Activated CD4-positive, alpha-beta T cell treated with anti-CD3 and anti-CD28 coated beads for 24 hours (primary cell): ENCODE measurements at regions not wholly inside any gene's neighbourhood (a gene's known extent, or its start where the extent isn't known, plus 50 kb on each side); places are given as distances from the start of the nearest gene placed in this dataset.

ENCODE experiments used
- DNase-seq, 2 donors: peaks; one replicate each; pipeline ENCODE4 v3.0.0-alpha.2; 2020; ENCODE audit warnings: low read depth in 2 of 2

- DNase-seq, result no peak
Measured at GRCh38 chr1:233516732-233517131, 97.2 kb upstream of the KCNK1 start.

DNA sequence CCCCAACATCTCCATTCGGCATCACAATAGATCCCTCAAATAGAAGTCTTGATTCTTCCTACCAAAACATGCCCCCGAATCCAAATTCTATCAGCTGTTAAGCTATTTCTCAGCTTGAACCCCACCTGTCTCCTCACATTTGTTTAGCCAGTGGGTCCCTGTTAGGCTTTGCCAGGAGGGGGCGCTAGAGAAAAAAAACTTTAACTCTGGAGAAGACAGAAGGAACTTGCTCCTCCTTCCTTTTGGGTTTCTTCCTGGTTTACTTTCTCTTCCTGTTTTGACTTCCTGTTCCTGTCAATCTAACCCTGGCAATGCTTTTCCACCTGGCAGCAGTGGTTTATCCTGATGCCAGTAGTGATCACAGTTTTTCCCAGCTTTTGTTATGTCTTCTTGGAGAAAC is 95.6 kb upstream of the KCNK1 start:
- peak in 1 of 2 donors; percentile 14 for DNase-seq

DNA sequence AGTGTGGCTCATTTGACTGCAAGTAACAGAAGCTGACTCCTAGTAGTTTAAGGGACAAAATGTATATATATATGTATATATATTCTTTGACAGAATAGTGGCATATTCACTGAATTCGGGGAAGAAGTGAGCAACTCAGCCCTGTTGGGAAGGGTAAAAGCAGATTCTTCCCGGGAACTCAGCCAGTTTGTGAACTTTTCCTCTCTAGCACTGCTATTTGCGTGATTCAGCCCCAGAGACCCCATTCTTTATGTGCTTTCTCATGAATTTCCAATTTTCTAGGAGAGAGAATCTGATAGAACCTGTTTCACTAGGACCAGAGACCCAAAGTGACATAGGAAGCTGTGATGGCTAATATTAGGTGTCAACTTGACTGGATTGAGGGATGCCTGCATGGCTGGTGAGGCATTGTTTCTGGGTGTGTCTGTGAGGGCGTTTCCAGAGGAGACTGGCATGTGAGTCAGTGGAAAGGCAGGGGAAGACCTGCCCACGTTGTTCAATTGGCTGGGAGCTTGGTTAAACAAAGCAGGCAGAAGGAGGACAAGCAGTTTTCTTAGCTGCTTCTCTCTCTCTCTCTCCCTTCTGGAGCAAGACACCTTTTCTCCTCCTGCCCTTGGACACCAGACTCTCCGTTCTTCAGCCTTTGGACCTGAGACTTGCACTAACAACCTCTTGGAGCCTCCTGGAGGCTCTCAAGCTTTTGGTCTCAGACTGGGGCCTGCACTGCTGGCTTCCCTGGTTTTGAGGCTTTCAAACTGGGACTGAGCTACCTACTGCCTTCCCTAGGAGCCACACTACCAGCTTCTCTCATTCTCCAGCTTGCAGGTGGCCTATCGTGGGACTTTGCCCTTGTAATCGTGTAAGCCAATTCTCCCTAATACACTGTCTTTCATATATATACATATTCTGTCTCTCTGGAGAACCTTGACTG is 93.4 kb upstream of the KCNK1 start:
- no peak for DNase-seq

DNA sequence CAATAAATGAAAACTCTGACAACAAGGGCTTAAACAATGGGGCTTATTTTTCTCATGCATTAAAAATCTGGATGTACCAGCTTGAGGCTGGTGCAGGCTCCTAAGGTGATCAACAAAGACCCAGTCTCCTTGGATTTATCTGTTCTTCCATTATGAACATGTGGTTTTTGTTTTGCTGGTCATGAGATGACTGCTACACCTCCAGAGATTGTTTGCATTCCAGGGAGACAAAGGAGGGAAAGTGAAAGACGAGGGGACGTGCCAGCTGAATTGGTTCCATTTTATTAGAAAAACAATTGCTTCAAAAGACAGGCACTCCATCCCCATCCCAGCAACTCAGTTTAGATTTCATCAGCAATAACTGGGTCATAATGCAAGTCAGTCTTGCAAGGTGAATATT is 90.9 kb upstream of the KCNK1 start:
- DNase-seq, result no peak

DNA sequence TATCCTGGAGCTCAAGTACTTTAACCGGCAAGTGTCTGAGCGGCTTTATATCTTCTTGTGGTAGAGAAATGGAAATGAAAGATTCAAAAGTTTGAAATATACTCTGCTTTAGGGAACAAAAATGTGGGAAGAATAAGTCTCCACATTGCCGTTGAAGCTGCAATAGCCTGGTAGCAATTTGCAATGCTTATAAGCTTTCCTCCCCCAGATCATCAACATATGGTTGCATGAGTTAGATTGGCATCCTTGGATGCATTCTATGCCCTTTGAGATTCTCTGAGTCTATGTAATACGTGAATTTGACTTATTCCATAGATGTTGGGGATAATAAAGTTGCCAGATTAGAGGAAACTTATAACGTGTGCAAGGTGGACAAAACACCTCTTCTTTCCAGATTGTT is 86.1 kb upstream of the KCNK1 start:
- no peak for DNase-seq

GRCh38 chr1:233530665-233531386 is 83.1 kb upstream of the KCNK1 start:
- no peak for DNase-seq

DNA sequence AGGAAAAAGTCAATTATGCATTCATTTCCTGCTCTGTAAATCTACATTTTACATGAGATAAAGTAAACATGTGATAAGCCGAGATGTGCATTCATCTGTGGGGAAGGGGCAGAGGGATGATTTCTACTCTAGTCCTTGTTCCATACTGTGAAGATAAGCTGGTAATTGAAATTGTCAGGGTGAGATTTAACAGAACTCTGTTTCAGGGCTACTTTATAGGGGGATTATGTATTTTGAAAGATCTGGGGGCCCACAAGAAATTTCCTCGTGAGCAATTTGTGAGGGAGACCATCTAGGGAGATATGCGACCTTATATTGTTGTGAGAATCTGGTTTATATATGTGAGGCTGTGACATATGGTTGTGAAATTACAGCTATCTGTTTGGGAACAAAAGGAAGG is 73.1 kb upstream of the KCNK1 start:
- DNase-seq, result no peak

GRCh38 chr1:233543338-233544255 is 70.3 kb upstream of the KCNK1 start:
- no peak for DNase-seq

GRCh38 chr1:233544304-233544703 is 69.6 kb upstream of the KCNK1 start:
- no peak for DNase-seq

- DNase-seq, result no peak
Measured at GRCh38 chr1:233547726-233548125, 66.2 kb upstream of the KCNK1 start.

DNA sequence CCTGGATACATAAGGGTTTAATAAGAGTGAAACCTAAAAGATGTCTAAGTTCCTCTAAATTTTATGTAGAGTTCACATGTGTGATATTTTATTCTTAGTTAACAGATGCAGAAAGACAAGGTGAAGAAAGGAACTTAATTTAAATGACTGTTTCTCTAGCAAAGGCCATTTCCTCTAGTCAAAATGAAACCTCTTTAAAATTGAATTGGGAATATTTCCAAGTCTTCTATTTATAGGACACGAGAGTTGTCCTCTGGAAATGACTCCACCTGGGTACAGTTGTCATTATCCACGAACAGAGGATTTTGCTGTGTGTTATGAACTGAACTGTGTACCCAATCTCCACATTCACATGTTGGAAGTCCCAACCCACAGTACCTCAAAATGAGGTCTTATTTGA is 64.5 kb upstream of the KCNK1 start:
- no peak for DNase-seq

DNA sequence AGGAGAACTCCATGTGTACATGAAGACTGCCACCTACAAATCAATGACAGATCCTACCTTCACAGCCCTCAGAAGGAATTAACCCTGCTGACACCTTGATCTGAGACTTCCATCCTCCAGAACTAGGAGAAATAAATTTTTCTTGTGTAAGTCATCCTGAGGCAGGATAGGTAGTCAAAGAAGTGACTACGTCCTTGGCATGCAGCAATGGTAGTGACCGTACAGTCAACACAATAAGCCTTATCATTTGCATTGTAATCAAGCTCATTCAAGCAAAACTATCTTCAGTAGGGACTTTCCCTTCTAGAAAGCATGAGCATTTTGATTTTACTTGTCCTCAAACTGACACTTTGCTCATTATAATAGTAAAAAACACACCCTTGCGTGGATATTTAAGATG is 64.0 kb upstream of the KCNK1 start:
- no peak for DNase-seq

- DNase-seq, result no peak
Measured at GRCh38 chr1:233554037-233554436, 59.9 kb upstream of the KCNK1 start.

DNA sequence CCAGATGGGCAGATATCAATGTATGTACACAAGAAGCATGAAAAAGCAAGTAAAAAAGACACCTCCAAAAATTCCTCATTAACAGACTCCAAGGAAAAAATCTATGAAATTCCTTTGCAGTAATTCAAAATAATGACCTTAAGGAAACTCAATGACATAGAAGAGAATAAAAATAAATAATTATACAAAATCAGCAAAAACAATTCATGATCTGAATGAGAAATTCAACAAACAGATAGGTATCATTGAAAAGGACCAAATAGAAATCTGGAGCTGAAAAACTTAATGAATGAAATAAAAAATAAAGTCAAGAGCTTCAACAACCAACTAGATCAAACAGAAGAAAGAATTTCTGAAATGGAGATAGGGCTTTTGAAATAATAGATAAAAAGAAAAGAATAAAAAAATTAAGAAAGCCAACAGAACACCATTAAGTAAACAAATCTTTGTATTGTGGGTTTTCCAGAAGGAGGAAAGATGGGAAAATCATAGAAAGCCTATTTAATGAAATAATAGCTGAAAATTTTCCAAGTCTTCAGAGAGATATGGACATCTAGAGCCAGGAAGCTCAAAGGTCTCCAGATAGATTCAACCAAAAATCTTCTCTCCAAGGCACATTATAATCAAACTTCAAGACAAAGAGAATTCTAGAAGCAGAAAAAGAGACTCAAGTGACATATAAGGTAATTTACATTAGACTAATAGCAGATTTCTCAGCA is 52.0 kb upstream of the KCNK1 start:
- no peak for DNase-seq
